IMR-90 (cell line): ENCODE measurements at regions not wholly inside any gene's neighbourhood (a gene's known extent, or its start where the extent isn't known, plus 50 kb on each side); places are given as distances from the start of the nearest gene placed in this dataset.

ENCODE experiments used
- ATAC-seq: fragments of 200-7000 bp; cut with Tn5 transposase; 2 replicates; pipeline ENCODE4 v1.9.1; 2020; ENCODE audit warnings: low read depth, mild to moderate bottlenecking, moderate library complexity
- BruUV-seq: library from RNA; stranded (reverse); fragments of 400-500 nt; replicated peaks from 2 replicates; lab custom pipeline; 2021; lab: Mats Ljungman, UMichigan
- CTCF ChIA-PET: fragments of 300-600 bp; formaldehyde crosslinking; extraction: SDS; loops from one replicate; lab custom pipeline; 2021; ENCODE audit warnings: antibody characterized with exemption; lab: Yijun Ruan, JAX
- POLR2A ChIA-PET: fragments of 300-600 bp; sonication (Branson Sonifier 250); formaldehyde crosslinking; loops from one replicate; lab custom pipeline; 2022; ENCODE audit warnings: antibody characterized with exemption; ENCODE audit not compliant: unreplicated experiment; lab: Charles Lee
- DNase-seq: peaks from one replicate; pipeline ENCODE4 v3.0.0; 2013
- H2AFZ ChIP-seq: replicated peaks from 2 replicates; pipeline ENCODE3; 2013; ENCODE audit warnings: low read length, mild to moderate bottlenecking; ENCODE audit not compliant: poor library complexity
- H2AK5ac ChIP-seq: 2 replicates; pipeline ENCODE4 v1.6.1; 2013; ENCODE audit warnings: low read depth, low read length, inconsistent platforms
- H2AK9ac ChIP-seq: replicated peaks from 2 replicates; pipeline ENCODE3; 2013; ENCODE audit warnings: mild to moderate bottlenecking, low read depth, low read length, moderate library complexity; ENCODE audit not compliant: poor library complexity
- H2BK120ac ChIP-seq: 2 replicates; pipeline ENCODE4 v1.6.1; 2013; ENCODE audit warnings: low read depth, low read length, inconsistent platforms
- H2BK15ac ChIP-seq: 3 replicates; pipeline ENCODE4 v1.6.1; 2013; ENCODE audit warnings: low read depth, low read length, inconsistent platforms
- H2BK20ac ChIP-seq: 2 replicates; pipeline ENCODE4 v1.6.1; 2013; ENCODE audit warnings: low read depth, mild to moderate bottlenecking, inconsistent platforms, low read length, moderate library complexity
- H2BK5ac ChIP-seq: 2 replicates; pipeline ENCODE4 v1.6.1; 2013; ENCODE audit warnings: mild to moderate bottlenecking, low read depth, low read length, inconsistent platforms; ENCODE audit not compliant: poor library complexity, severe bottlenecking
- H3K14ac ChIP-seq: replicated peaks from 2 replicates; pipeline ENCODE4 v1.6.1; 2013; ENCODE audit warnings: low read depth, low read length, inconsistent platforms
- H3K18ac ChIP-seq: 2 replicates; pipeline ENCODE4 v1.6.1; 2013; ENCODE audit warnings: low read depth, low read length, control low read depth
- H3K23ac ChIP-seq: 2 replicates; pipeline ENCODE4 v1.6.1; 2013; ENCODE audit warnings: low read depth, low read length, inconsistent platforms
- H3K27ac ChIP-seq: 2 replicates; pipeline ENCODE4 v1.5.1; 2013; ENCODE audit warnings: mild to moderate bottlenecking, control low read depth, low read length; ENCODE audit not compliant: insufficient read depth
- H3K27me3 ChIP-seq: 2 replicates; pipeline ENCODE4 v1.6.1; 2013; ENCODE audit warnings: low read length; ENCODE audit not compliant: control insufficient read depth, insufficient read depth
- H3K36me3 ChIP-seq: 2 replicates; pipeline ENCODE4 v1.6.1; 2013; ENCODE audit warnings: low read length, mixed read lengths; ENCODE audit not compliant: control insufficient read depth, insufficient read depth
- H3K4ac ChIP-seq: 2 replicates; pipeline ENCODE4 v1.6.1; 2013; ENCODE audit warnings: low read depth, low read length, inconsistent platforms
- H3K4me1 ChIP-seq: 2 replicates; pipeline ENCODE4 v1.6.1; 2013; ENCODE audit warnings: low read length, mixed read lengths; ENCODE audit not compliant: control insufficient read depth, insufficient read depth
- H3K4me2 ChIP-seq: 2 replicates; pipeline ENCODE4 v1.6.1; 2013; ENCODE audit warnings: low read depth, mild to moderate bottlenecking, control low read depth, low read length, moderate library complexity
- H3K4me3 ChIP-seq: 2 replicates; pipeline ENCODE4 v1.5.1; 2013; ENCODE audit warnings: low read depth, mild to moderate bottlenecking, control low read depth, low read length, moderate library complexity; ENCODE audit not compliant: insufficient read depth
- H3K56ac ChIP-seq: 2 replicates; pipeline ENCODE4 v1.6.1; 2013; ENCODE audit warnings: low read length, inconsistent platforms; ENCODE audit not compliant: insufficient read depth; ENCODE audit errors: extremely low read depth
- H3K79me1 ChIP-seq, 2 experiments: 2 replicates each; pipeline ENCODE4 v1.6.1; 2013; ENCODE audit warnings: low read length in 2 of 2, inconsistent platforms in 1 of 2, low read depth in 1 of 2
- H3K9ac ChIP-seq: 2 replicates; pipeline ENCODE4 v1.6.1; 2013; ENCODE audit warnings: low read depth, low read length, control low read depth
- H3K9me1 ChIP-seq: 2 replicates; pipeline ENCODE4 v1.6.1; 2013; ENCODE audit warnings: low read length, inconsistent platforms; ENCODE audit not compliant: insufficient read depth
- H3K9me3 ChIP-seq: 2 replicates; pipeline ENCODE4 v1.6.1; 2013; ENCODE audit warnings: low read length; ENCODE audit not compliant: control insufficient read depth, insufficient read depth
- H4K20me1 ChIP-seq: 2 replicates; pipeline ENCODE4 v1.6.1; 2013; ENCODE audit warnings: low read length, inconsistent platforms; ENCODE audit not compliant: insufficient read depth
- H4K5ac ChIP-seq: 2 replicates; pipeline ENCODE4 v1.6.1; 2013; ENCODE audit warnings: mild to moderate bottlenecking, low read depth, low read length, control low read depth
- H4K8ac ChIP-seq, 2 experiments: 2 replicates each; pipeline ENCODE4 v1.6.1; 2013; ENCODE audit warnings: low read depth in 2 of 2, low read length in 2 of 2, control low read depth in 1 of 2, inconsistent platforms in 1 of 2
- H4K91ac ChIP-seq: 2 replicates; pipeline ENCODE4 v1.6.1; 2013; ENCODE audit warnings: low read depth, low read length, inconsistent platforms; ENCODE audit not compliant: insufficient read depth
- BHLHE40 ChIP-seq: fragments of 150-350 bp; IDR thresholded peaks from 2 replicates; pipeline ENCODE4 v1.6.1; 2016; ENCODE audit warnings: mild to moderate bottlenecking, low read depth, low read length
- CEBPB ChIP-seq: IDR thresholded peaks from 2 replicates; pipeline ENCODE4 v1.6.1; 2012; ENCODE audit warnings: low read depth, low read length, improper control_type of control experiment
- CHD1 ChIP-seq: IDR thresholded peaks from 2 replicates; pipeline ENCODE4 v1.6.1; 2012; ENCODE audit warnings: low read depth, low read length, improper control_type of control experiment
- FOS ChIP-seq: fragments of 150-350 bp; IDR thresholded peaks from 2 replicates; pipeline ENCODE4 v1.6.1; 2016; ENCODE audit warnings: low read depth, low read length
- MAFK ChIP-seq: IDR thresholded peaks from 2 replicates; pipeline ENCODE4 v1.6.1; 2012; ENCODE audit warnings: low read depth, low read length, improper control_type of control experiment
- MAZ ChIP-seq: IDR thresholded peaks from 2 replicates; pipeline ENCODE4 v1.6.1; 2012; ENCODE audit warnings: low read depth, mild to moderate bottlenecking, low read length, improper control_type of control experiment, moderate library complexity, borderline replicate concordance
- MXI1 ChIP-seq: IDR thresholded peaks from 2 replicates; pipeline ENCODE4 v1.6.1; 2012; ENCODE audit warnings: low read depth, mild to moderate bottlenecking, low read length, moderate library complexity, borderline replicate concordance
- NFE2L2 ChIP-seq: fragments of 150-350 bp; IDR thresholded peaks from 2 replicates; pipeline ENCODE4 v1.6.1; 2016; ENCODE audit warnings: low read depth, mild to moderate bottlenecking, low read length
- POLR2A ChIP-seq: IDR thresholded peaks from 2 replicates; pipeline ENCODE4 v1.6.1; 2012; ENCODE audit warnings: mild to moderate bottlenecking, low read depth, low read length
- RAD21 ChIP-seq: IDR thresholded peaks from 2 replicates; pipeline ENCODE4 v1.6.1; 2012; ENCODE audit warnings: low read length, improper control_type of control experiment
- RCOR1 ChIP-seq: IDR thresholded peaks from 2 replicates; pipeline ENCODE4 v1.6.1; 2012; ENCODE audit warnings: mild to moderate bottlenecking, low read length, improper control_type of control experiment; ENCODE audit not compliant: insufficient replicate concordance
- RFX5 ChIP-seq: IDR thresholded peaks from 2 replicates; pipeline ENCODE4 v1.8.0; 2012; ENCODE audit warnings: low read depth, mild to moderate bottlenecking, low read length, moderate library complexity
- SMC3 ChIP-seq: fragments of 150-350 bp; IDR thresholded peaks from 2 replicates; pipeline ENCODE4 v1.6.1; 2016; ENCODE audit warnings: low read depth, mild to moderate bottlenecking, antibody characterized with exemption, low read length, moderate library complexity
- dilution Hi-C: fragments of 300-500 bp; cut with HindIII; formaldehyde crosslinking; loops from one replicate; pipeline ENCODE4 v1.14.3; 2018; ENCODE audit warnings: low sequenced_read_pairs; ENCODE audit not compliant: unreplicated experiment
- in situ Hi-C: fragments of 300-500 bp; cut with MboI; formaldehyde crosslinking; loops from 3 replicates; pipeline ENCODE4 v1.14.3; 2019; ENCODE audit warnings: low sequenced_read_pairs, inconsistent platforms, mixed read lengths
- intact Hi-C: fragments of 100-400 bp; cut with micrococcal nuclease; formaldehyde crosslinking; loops from 2 replicates; pipeline ENCODE4 v1.10.0; 2022
- TF ChIP-seq, protein P1 (sequence below): fragments of 150-350 bp; IDR thresholded peaks from 2 replicates; pipeline ENCODE4 v1.6.1; 2016; ENCODE audit warnings: low read depth, mild to moderate bottlenecking, low read length, moderate library complexity, borderline replicate concordance
- TF ChIP-seq, protein P2 (sequence below): conservative IDR thresholded peaks from 2 replicates; pipeline ENCODE4 v1.5.1; 2012; ENCODE audit warnings: mild to moderate bottlenecking, low read depth, low read length, improper control_type of control experiment
- TF ChIP-seq, protein P3 (sequence below): fragments of 150-350 bp; IDR thresholded peaks from 2 replicates; pipeline ENCODE4 v1.6.1; 2017; ENCODE audit warnings: mild to moderate bottlenecking, antibody characterized with exemption, low read length, low read depth

DNA sequence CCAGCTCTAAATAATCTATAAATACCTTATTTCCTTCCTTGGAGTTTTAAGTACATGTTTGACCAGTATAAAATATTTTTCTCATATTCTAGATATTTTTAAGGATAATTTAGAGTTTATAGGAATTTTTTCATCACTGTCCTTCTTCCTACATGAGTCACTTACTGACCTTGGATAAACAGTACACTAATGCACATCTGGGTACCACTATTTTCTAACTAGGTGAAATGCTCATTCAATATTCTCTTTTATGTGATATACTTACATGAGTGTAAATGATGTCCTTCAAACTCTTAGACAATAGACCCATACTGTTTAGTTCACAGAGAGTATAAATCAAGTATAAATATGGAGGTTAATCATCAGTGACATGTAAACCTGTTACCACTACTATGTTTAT, 1574.2 kb upstream of the ACVR2A start:
- Histone ChIP-seq H2BK15ac (no peak overlapping the region), H3K4ac (no peak overlapping the region), H3K79me1 (no peaks in the 10 kb centered on the region), H2BK5ac (no peak overlapping the region), H2AK9ac (no peak overlapping the region), H2AFZ (no peak overlapping the region), H3K56ac (no peak overlapping the region), H3K18ac (no peak overlapping the region), H3K9ac (no peak overlapping the region), H3K27ac (no peak overlapping the region), H4K20me1 (no peaks in the 10 kb centered on the region), H4K8ac (no peak overlapping the region), H2AK5ac (no peak overlapping the region), H3K4me3 (no peak overlapping the region), H3K14ac (no peak overlapping the region), H2BK20ac (no peak overlapping the region), H3K36me3 (no peaks in the 10 kb centered on the region), H4K5ac (no peak overlapping the region), H3K9me1 (no peaks in the 10 kb centered on the region), H3K4me1 (peaks cover 3% of the 10 kb centered on the region; the same call in 1 of the 2 replicates), H3K4me2 (no peak overlapping the region), H2BK120ac (no peak overlapping the region), H4K91ac (no peak overlapping the region), H3K27me3 (no peaks in the 10 kb centered on the region), H3K23ac (no peak overlapping the region), H3K9me3 (no peaks in the 10 kb centered on the region)
- DNase-seq: no peak
- in situ Hi-C loops (no loop called here), intact Hi-C loops (no loop called here), dilution Hi-C loops (no loop called here)
- no peak for TF ChIP-seq NFE2L2
- TF ChIP-seq, protein P1, sequence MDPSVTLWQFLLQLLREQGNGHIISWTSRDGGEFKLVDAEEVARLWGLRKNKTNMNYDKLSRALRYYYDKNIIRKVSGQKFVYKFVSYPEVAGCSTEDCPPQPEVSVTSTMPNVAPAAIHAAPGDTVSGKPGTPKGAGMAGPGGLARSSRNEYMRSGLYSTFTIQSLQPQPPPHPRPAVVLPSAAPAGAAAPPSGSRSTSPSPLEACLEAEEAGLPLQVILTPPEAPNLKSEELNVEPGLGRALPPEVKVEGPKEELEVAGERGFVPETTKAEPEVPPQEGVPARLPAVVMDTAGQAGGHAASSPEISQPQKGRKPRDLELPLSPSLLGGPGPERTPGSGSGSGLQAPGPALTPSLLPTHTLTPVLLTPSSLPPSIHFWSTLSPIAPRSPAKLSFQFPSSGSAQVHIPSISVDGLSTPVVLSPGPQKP: no peak
- no peak for TF ChIP-seq MXI1
- TF ChIP-seq RCOR1: no peak
- no peak for TF ChIP-seq POLR2A
- TF ChIP-seq, protein P2, sequence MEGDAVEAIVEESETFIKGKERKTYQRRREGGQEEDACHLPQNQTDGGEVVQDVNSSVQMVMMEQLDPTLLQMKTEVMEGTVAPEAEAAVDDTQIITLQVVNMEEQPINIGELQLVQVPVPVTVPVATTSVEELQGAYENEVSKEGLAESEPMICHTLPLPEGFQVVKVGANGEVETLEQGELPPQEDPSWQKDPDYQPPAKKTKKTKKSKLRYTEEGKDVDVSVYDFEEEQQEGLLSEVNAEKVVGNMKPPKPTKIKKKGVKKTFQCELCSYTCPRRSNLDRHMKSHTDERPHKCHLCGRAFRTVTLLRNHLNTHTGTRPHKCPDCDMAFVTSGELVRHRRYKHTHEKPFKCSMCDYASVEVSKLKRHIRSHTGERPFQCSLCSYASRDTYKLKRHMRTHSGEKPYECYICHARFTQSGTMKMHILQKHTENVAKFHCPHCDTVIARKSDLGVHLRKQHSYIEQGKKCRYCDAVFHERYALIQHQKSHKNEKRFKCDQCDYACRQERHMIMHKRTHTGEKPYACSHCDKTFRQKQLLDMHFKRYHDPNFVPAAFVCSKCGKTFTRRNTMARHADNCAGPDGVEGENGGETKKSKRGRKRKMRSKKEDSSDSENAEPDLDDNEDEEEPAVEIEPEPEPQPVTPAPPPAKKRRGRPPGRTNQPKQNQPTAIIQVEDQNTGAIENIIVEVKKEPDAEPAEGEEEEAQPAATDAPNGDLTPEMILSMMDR: no peak
- TF ChIP-seq RAD21: no peak
- no peak for TF ChIP-seq MAZ
- TF ChIP-seq, protein P3, sequence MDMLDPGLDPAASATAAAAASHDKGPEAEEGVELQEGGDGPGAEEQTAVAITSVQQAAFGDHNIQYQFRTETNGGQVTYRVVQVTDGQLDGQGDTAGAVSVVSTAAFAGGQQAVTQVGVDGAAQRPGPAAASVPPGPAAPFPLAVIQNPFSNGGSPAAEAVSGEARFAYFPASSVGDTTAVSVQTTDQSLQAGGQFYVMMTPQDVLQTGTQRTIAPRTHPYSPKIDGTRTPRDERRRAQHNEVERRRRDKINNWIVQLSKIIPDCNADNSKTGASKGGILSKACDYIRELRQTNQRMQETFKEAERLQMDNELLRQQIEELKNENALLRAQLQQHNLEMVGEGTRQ: no peak
- TF ChIP-seq BHLHE40: no peak
- TF ChIP-seq CHD1: no peak
- TF ChIP-seq SMC3: no peak
- no peak for TF ChIP-seq FOS
- TF ChIP-seq MAFK: no peak
- TF ChIP-seq RFX5: no peak
- TF ChIP-seq CEBPB: no peak
- POLR2A ChIA-PET: no interaction called here
- CTCF ChIA-PET: no interaction called here
- BruUV-seq: no TSS peak
- ATAC-seq: peak; percentile 44; the same call in 1 of the 2 replicates
